ENCODE measurements at regions not wholly inside any gene's neighbourhood (a gene's known extent, or its start where the extent isn't known, plus 50 kb on each side); places are given as distances from the start of the nearest gene placed in this dataset.

- DNase-seq = no peak
Measured at GRCh38 chr9:108012886-108013665, 523.5 kb upstream of the KLF4 start.

DNA sequence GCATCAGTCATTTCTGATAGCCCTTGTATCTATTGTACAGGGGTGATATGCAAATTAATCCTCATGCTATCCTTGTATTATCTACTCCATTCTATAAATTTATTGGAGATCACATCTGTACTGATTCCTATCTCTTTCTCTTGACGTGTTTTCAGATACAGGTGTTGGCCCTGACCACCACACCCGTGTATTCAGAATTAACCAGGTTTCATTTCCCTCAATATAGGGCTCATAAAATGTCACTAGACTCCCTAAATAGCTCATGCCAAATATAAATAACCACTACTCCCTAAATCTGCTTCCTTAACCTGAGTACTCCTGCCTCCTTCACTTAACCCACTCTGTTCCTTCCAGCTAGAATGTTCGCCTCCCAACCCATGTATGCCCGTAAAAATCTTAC is 522.8 kb upstream of the KLF4 start:
- no peak for DNase-seq

DNA sequence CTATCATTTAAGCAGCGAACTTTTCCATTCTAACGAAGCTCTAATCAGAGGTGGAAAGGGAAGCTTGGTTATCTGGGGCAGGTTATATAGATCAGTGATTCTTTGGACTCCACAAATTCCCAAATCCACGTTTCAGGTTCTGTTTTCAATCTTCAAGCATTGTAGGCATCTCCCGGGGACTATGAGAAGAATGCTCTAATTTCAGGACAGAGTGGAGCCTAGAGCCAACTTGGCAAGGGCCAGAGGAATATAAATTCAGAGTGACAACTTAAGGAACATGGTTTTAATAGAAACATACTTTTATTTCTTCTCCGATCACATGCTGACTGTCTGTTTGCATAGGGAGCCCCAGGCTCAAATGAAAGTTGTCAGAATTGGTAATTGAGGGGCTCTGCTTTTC is 514.0 kb upstream of the KLF4 start:
- DNase-seq = no peak

GRCh38 chr9:108002371-108002956 is 512.9 kb upstream of the KLF4 start:
- DNase-seq = no peak

GRCh38 chr9:108001237-108001636 is 511.7 kb upstream of the KLF4 start:
- DNase-seq = no peak

- DNase-seq = no peak
Measured at GRCh38 chr9:107999890-108000289, 510.3 kb upstream of the KLF4 start.

- DNase-seq = no peak
Measured at GRCh38 chr9:107999011-107999410, 509.4 kb upstream of the KLF4 start.

DNA sequence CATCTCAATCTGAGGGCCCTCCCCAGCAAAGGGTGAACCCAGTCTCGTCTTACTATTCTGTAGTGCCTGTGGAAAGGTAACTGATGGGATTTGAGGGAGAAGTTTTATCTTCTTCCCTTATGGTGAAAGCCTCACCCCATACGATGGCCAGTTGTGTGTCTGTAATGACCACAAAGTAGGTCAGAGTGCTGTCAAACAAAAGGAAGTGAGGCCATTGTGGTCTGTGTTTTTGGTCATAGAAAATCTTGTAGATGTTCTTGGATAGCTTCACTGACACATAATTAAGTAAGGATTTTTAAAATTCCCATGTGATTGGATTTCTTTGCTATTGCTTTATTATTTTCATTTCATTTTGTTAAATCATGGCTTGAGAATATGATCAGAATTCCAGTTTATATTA is 505.1 kb upstream of the KLF4 start:
- DNase-seq = no peak

DNA sequence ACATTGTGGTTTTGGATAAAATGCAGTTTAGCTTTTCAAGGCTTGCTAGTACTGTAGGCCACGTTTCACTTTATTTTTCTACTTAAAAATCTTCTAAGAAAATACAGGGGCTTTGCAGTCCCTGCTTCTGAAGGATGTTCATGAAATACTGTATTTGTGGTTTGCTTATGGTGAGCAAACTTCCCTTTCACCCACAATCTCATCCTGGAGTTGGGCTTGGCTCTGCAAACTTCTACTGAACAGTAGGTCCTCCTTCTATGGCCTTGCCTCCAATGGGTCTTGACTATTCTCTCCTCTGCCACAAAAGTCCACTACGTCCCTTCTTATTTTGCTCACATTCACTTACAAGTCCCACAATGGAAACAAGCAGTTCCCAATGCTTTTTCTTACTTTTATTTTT is 502.7 kb upstream of the KLF4 start:
- DNase-seq = no peak

GRCh38 chr9:107991581-107991980 is 502.0 kb upstream of the KLF4 start:
- no peak for DNase-seq

- DNase-seq = no peak
Measured at GRCh38 chr9:107989544-107989943, 500.0 kb upstream of the KLF4 start.

DNA sequence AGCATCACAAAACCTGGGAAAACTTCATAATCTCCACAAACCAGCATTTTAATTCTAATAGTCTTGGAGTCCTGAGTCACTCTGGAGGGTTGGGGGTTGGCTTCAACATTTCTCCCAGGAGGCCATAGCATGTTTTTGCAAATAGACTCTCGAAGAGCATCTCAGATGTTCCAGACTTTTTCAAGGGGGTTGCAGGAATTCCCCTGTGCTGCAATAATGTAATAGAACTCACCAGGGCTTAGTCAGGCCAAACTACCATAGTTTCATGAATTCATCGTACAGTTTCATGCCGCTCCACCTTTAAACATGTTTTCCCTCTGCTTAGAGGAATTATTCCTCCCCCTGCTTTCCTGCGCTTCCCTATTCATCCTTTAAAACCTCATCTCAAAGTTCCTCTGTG is 499.5 kb upstream of the KLF4 start:
- DNase-seq = no peak

GRCh38 chr9:107984956-107985355 is 495.4 kb upstream of the KLF4 start:
- no peak for DNase-seq

DNA sequence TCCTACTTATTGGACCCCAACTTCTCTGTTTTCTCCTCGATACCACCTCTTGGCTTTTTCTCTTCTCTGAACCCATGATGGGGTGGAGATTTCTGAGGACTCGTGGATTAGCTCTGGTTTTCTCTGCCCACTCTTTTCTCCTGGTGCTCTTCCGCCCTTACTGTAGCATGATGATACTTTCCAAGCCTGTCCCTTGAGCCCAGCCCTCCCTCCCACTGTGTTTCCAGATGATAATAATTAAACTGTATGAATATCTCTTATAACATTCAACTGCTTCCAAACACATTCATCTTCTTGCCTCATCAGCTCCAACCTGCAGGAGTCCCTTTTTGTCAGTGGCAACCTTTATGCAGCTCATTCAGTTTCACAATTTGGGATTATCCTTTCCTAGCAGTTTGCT is 494.2 kb upstream of the KLF4 start:
- DNase-seq = no peak

DNA sequence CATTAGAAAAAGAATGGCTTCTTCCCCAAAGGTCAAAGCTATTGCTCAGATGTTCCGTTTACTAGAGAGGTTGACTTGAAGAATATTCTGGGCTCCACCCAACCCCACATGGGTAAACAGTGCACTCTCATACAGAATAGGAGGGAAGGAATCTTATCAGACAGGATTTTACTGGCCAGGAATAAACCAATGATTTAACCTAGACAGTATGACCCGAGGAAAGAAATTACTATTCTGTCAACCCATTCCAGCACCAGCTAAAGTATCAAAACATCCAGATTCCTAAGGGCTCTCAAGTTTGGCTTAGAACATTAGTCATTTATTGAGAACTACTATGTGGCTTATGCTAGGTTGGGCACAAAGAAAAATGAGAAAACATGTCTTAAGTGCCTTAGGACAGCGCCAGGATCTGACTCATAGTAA is 493.6 kb upstream of the KLF4 start:
- DNase-seq = no peak

DNA sequence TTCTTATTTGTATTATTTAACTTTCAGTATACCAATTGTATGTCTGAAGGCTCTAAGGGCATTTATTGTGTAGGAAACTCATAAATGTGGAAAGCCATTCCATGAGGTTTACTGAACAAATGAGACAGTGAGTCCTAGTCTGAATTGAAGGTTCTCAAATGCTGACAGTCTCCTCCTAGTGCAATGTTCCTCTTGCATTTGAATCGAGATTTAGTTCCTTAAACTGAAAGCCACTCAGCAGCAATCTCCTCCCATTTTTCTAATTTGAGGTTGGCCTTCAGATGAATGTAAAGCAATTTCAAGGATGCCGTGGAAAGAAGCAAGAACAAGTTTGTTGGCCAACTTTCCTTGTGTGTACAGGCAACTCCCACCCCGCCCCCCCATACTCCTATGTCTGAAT is 493.2 kb upstream of the KLF4 start:
- DNase-seq = no peak

GRCh38 chr9:107982001-107982400 is 492.4 kb upstream of the KLF4 start:
- no peak for DNase-seq

DNA sequence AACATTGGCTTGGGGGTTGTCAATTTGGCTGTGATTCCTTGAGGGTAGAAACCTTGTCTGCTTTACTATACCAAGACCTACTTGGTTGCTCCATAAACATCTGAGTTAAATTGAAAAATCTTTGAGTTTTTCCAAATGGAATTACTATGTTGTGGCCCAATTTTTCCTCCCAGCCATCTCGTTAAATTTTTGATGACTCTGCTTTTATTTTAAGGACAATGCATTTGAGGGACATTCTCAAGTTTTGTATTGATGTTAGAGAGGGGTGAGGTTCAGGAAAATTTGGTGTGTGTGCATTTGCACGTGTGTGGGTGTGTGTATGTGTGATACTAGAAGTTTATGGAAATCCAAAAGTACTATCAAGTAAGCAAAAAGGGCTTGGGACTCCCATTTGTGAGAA is 491.4 kb upstream of the KLF4 start:
- DNase-seq = no peak

DNA sequence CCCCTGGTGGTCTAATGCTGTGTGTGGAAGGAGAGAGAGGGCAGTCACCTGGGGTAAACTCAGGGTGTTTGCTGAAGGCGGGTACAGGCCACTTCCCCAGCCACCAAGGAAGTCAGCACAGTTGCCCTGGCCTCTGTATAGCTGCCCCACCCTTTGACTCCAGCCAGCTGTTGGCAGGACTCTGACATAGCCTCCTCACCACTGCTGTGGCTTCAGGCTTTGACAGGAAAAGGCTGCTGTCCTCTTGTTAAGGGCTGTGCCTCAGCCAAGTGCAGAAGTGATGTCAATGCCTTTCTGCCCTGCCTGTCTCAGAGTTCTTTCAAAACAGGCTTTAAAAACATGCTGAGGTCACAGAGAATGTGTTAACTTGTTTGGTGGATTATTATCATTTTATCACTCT is 487.2 kb upstream of the KLF4 start:
- no peak for DNase-seq

DNA sequence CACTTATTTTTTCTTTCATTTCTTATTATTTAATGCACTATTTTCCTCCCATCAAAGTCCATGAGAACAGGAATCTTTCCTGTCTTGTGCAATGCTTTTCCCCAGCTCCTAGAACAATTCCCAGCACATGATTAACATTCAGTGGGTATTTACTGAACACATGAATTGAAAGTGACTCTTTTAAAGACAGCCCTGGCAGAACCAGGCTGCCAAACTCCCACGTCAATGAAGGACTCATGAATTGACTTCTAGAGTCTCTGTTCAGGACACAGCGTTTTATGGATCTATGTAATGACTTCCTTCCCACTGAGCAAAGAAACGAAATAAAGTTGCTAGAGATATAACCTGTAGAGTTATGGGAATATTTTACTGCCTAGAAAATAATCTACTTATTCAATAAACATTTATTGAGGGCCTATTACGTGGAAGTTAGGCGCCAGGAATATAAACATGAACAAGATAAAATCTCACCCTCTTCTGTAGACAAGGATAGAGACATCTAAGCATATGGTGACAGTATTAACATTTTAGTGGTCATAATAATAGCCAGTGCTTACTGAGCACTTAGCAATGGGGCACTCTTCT is 485.9 kb upstream of the KLF4 start:
- DNase-seq = no peak

GRCh38 chr9:107973451-107973850 is 483.9 kb upstream of the KLF4 start:
- DNase-seq = no peak

GRCh38 chr9:107972346-107972745 is 482.8 kb upstream of the KLF4 start:
- DNase-seq = no peak

DNA sequence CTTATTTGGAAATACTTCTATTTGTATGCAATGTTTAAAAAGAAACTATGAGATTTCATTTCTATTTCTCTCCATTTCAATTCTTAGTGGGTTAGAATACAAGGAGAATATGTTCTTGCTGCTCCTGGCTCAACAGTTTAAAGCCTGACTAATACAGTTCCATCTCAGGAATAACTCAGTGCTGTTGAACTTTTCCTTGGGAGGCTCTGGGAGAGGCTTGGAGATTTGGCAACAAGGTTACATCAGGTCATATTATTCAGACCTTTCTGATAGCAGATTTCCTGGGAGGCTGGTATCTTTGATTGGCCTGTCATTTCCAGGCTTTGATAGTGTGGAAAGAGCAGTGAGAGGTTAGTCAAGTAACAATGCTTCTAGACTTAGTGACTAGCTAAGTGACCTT is 481.7 kb upstream of the KLF4 start:
- no peak for DNase-seq

DNA sequence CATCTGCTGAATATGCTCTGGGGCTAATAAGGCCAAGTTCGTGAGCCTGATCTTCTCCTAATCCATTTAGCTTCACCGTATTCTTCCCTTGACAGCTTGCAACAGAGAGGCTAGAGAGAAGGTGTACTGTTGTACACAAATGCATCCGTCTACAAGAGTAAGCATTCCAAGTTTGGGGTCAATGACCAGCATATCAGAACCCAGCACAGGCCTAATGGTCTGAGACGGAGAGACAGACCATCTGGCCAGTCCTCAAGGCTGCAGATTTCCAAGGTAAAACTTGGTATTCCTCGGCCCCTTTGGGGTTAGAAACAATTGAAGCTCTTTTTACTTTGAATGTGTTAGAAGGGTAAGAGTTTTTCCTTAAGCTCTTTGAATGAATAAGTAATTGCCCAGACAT is 481.2 kb upstream of the KLF4 start:
- DNase-seq = no peak

- no peak for DNase-seq
Measured at GRCh38 chr9:107969727-107970126, 480.2 kb upstream of the KLF4 start.
